ENCODE measurements at regions not wholly inside any gene's neighbourhood (a gene's known extent, or its start where the extent isn't known, plus 50 kb on each side); places are given as distances from the start of the nearest gene placed in this dataset.
"Not testable (repeated sequence)": the region's sequence is repeated elsewhere in the genome, so short reads cannot be mapped to it uniquely, and the experiment has no call there.

DNA sequence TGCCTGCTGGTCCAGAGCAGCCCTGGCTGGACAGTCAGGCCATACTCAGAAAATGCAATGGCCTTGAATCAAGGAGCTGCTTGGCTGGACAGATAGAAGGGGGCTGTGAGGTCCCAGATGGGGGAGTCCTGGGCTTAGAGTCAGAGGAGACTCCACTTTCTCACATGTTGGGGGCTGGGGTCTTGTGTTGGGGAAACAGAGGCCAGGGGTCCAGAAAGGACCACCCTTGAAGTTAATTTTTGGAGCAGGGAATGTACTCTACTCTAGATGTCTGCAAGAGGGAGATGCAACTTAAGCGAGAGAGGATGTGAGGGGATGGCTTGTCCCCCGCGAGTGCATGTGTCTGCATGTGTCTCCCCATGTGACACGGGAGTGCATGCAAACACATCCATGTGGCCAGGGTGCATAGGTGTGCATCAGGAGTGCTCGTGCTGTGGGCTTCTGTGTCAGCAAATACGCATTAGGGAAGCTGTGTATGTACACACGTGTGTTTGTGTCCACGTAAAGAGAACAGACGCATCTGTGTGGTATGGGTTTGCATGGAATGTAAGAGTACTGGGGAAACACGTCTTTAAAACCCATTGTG lies 303.2 kb downstream of the MYCN start:
- no peak for DNase-seq (ENCODE audit: low read depth)

DNA sequence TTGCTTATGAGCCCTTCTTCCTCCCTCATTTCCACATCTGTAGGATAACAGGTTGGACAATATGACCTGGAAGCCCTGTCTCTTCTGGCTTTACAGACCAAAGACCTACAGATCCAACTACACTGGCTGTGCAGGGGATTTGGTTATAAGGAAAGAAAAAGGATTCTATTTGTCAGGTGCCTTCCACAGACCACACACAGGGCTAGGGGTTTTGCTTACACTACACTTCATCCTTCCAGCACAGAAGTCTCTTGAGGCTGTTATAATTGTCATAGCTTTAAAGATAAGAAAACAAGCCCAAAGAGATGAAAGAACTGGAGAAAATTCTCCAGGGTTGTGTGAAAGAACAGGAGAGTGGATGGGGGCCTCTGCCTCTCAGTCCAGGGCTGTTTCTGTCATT lies 302.6 kb downstream of the MYCN start:
- DNase-seq (ENCODE audit: low read depth), result no peak

DNA sequence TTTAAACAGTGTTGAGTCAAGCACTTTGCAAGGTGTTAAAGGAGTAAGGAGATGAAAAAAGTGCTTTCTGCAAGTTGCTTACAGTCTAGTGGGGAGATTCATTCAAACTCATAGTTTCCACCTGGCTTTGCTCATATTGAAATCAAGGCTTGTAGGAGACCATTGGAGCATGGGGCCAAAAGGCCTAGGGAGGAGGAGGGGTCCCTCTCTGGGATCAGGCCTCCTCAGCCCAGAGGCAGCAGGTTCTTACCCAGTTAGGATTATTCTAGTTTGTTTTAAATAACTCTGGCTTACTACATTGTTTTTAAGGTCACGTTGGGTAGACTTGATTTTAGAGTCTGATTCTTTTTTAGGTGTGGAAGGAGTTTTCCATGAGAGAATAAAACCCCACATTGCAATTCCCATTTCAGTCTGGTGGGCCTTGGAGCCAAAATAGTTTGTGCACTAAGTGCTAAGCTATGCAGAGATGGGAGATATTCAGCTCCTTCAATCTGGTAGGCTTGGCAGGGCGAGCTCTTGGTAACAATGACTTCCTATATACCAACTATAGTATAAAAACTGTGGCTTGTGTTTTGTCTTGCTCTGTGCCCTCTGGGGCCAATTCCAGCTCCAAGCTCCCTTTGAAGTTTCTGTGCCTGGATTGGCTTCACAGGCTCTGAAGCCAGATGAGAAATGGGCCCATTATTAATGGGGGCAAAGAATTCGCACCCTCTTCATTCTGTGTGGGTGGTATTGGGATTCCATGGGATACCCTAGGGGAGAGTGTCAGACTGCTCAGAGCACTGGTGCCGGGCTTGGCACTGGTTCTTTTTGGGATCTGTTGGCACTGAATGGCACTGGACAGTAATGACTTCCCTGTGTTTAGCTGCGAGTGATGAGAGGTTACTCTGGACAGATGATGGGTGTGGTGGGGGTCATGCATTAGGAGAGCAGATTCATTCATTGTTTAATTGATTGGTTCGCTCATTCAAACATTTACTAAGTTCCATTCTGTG lies 301.1 kb downstream of the MYCN start:
- no peak for DNase-seq (ENCODE audit: low read depth)

DNA sequence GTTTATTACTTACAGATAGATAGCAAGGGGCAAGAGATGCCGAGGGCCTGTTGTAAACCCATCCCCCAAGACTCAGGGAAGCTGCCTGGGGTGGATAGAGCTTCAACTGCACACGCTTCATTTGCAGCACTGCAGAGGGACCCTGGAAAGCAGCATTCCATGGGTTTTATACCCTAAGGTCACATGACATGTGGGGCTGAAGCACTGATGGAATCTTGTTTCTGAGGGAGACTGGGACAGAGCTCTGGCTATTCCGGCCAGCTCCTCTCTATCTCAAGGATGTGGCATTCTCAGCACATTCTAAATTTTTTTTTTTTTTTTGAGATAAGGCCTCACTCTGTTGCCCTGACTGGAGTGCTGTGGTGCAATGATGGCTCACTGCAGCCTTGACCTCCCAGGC lies 300.1 kb downstream of the MYCN start:
- DNase-seq (ENCODE audit: low read depth), result no peak

DNA sequence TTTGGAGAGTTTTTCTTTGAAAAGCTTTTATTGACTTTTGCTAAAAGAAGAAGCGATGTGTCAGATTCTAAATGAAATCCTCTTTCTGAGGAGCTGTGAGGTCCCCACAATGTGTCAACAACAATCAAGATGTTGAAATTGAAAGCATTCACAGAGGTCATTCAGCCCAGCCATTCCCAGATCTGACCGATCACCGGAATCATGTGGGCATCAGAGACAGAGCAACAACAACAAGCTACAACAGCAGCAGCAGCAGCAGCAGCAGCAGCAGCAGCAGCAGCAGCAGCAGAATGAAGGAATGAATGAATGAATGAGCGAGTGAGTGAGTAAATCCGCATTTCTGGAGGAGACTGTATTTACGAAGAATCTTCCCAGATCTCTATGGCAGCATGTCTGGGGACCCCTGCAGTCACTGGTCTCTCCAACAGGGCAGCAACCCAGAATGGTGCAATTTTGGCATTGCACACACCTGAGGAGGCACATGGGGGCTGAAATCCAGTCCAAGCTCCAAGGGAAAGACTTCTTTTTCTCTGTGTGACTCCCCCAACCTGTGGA lies 299.0 kb downstream of the MYCN start:
- no peak for DNase-seq (ENCODE audit: low read depth)

DNA sequence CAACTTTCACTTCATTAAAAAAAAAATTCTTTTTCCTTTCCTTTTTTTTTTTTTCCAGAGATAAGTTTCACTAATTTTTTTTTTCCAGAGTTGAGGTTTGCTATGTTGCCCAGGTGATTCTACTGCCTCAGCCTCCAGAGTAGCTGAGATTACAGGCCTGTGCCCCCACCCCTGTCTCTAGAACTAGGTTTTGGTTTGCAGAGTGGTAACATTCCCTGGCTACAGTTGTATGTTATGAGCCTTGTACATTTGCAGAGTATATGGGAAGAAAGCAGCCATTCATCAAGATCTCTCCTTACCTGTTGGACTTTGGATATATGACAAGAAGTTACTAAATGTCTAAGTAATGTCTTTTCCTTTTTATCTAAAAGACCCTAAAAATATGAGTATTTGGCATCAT lies 298.4 kb downstream of the MYCN start:
- no peak for DNase-seq (ENCODE audit: low read depth)

DNA sequence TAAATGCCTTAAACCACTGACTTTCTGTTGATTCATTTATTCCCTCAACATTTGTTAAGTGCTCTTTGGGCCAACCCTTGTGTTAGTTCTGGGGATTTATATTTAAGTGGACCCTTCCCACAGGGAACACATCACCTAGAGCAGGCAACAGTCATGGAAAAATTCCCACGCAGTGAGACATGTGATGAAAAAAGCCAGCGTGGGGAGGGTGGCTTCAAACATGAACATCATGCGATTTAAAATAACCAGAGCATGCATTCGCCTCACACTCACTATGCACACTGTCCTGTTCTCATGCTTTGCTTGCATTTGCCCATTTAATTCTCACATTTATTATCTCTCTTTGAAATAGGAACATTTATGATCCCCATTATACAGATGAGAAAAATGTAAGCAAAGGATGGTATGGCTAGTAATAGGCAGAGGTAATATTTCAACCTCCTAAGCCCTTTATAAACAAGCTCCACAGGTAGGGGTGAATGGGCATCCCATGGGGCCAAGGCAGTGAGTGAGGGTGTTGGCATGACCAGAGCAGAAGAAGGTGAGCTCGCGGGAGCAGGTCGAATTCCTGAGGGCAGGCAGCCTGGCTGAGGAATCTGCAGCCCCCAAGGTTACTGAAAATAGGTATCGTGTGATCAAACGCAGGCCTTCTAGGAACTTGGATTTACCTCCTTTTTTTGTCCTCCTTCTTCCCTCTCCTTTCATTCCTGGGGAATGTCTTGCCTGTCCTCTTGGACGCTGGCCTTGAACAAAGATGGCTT lies 297.8 kb downstream of the MYCN start:
- DNase-seq (ENCODE audit: low read depth), result no peak

DNA sequence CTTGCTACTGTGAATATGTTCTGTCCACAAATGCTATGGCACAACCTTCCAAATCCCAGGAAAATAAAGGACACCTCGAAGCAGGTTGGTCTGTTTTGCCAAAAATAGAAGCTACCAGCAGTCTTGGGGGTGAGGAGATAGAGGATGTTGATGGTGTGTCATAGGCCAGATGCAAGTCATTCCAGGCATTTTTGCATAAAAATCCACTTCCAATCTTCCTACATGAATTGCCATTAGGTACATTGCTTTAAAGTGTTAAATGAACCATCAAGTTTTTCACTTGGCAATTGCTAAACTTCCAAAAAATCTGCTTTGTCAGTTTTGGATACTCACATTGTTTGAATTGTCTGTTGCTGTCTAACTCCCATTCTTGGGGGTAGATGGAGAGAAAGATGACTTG lies 295.4 kb downstream of the MYCN start:
- no peak for DNase-seq (ENCODE audit: low read depth)

DNA sequence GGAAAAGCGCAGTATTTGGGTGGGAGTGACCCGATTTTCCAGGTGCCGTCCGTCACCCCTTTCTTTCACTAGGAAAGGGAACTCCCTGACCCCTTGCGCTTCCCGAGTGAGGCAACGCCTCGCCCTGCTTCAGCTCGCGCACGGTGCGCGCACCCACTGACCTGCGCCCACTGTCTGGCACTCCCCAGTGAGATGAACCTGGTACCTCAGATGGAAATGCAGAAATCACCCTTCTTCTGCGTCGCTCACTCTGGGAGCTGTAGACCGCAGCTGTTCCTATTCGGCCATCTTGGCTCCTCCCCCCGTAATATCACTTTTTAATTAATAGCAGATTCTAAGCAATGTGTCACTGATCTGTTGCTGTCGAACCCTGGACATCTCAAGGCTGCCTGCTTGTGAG lies 294.9 kb downstream of the MYCN start:
- DNase-seq (ENCODE audit: low read depth), result not testable (repeated sequence)

DNA sequence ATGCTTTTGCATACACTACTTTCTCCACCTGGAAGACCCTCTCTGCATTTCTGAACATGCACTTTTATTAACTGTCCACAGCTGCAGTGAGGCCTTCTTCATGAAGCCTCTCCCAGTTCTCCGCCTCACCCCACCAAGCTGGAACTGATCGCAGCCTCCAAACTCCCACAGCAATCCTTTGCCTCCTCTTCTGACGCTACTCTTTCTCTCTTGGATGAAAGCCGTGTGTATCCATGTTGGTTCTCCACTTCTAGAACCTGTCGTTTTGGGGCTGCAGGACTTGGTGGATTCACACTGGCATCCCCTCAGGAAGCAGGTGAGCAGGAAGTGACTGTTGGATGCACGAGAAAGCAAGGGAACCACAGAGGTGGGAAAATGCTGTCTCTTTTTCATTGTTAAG lies 288.6 kb downstream of the MYCN start:
- DNase-seq (ENCODE audit: low read depth), result no peak

DNA sequence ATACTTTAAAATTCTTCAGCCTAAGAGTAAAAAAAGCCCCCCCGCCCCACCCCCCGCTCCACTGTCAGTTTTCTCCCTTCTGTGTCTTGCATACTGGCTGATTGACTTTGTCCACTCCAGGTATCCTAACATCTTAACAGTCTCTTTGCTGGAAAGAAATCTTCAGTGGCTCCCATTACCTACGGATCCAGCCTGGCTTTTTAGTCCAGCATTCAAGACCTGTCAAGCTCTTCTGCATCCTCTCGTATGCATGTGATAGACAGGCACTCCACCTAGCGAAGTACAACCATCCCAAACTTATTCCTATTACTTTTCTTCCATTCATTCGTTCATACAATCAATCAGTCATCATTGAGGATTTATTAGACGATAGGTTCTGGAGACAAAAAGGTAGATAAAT lies 288.1 kb downstream of the MYCN start:
- no peak for DNase-seq (ENCODE audit: low read depth)

DNA sequence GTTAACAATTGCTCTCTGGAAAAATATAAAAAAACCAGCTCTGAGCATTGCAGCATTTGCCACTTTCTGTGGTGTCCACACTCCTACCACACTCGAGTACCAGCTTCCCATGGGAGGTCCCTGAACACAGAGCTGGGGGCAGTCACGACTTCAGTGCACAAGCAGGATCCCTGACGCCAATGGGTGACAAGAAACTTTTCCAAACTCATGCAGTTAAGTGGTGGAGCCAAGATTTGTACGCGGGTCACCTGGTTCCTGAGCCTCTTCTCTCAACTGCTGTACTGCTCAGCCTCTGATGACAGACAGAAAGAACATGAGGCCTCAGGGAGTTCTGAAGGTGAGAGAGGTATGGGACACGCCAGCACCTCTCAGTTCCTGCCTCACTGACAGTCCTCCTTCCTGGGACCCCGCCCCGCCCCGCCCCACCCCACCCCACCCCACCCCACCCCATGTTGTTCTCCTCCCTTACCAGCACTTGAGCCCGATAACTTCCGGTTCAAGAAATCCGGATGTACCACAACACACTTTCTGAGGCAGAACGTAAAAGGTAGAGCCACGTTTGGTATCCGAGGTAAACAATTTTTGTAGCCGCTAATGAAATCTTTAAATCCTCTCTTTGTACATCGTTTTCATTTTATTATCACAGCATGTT lies 287.6 kb downstream of the MYCN start:
- DNase-seq (ENCODE audit: low read depth), result no peak

DNA sequence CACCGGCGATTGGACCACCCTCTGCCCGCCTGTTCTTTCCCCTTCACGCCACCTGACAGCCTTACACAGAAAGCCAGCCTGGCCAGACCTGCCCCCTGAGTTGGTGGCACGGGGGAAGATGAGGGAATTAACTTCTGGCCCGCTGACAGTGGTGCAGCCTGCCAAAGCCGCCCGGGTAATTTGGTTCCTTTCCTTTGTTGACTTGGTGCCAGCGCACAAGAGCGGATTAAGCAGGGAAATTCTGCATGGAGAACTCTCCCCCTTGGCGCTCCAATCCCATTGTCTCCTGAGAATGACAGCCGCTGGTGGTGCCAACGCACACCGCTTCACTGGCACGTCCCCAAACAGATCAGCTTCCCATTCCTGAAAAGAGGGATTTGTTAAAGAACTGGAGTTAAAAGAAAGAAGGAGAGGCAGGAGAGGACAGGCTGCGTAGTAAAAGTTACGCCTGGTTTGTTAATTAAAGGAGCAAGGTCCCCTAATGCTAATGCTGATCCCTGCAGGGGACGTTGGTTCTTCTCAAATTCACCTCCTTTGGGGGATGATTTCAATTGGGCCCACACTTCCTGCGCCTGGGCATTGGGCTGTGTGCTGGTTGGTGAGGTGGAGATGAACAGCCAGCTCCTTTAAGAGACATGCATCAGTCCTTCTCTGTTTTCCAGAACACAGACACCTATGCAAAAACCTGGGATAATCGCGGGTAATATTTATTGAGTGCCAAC lies 286.8 kb downstream of the MYCN start:
- no peak for DNase-seq (ENCODE audit: low read depth)

DNA sequence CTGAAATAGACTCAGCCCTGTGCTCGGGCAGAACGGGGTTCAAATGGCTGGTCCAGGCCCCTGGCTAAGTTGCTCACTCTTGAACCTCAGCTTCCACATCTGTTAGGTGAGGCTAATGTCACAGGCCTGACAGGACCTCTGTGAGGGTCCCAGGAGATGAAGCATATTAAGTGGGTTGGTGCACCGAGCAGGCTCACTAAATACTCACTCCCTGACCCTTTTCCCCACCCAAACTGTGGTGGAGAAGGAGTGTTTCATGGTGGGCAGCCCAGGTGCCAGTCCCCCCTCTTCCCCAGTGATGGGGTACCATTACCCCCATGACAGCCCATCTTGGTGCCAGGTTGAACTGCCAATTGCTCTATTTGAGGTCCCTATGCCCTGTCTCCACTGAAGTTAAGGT lies 286.0 kb downstream of the MYCN start:
- no peak for DNase-seq (ENCODE audit: low read depth)

DNA sequence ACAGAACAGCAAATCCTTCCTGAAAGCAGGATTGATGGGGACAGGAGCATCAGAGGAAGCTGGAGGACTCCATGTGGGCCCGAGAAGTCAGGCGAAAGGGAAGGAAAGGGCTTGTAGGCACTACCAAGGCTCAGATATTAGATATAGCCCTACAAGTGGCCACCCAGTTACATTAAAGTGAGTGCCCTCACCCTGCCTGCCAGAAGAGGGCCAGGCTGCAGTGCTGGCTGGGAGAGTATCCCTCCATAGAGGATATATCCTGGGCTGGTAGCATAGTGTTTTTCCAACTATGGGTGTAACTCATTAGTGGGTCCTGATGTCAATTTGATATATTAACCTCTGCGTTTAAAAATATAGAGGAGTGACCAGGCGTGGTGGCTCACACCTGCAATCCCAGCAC lies 285.2 kb downstream of the MYCN start:
- DNase-seq (ENCODE audit: low read depth), result no peak

DNA sequence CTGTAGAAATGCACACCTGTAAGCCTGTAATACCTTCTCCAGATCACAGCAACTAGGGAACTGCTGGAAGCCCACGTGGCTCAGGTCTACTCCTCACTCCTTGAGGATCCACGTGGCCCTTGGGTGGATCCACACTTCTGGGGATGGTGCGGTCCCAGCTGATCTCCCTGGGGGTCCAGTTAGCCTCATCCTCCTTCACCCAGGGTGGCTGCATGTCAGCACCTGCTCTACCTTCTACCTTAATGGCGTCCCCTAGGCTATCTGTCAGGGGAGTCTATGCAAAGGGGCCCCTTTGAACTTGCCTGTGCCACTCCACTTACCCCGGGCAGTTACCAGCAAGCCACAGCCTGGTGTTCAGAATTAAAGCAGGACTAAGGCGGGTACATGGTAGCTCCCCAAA lies 284.7 kb downstream of the MYCN start:
- DNase-seq (ENCODE audit: low read depth), result no peak

DNA sequence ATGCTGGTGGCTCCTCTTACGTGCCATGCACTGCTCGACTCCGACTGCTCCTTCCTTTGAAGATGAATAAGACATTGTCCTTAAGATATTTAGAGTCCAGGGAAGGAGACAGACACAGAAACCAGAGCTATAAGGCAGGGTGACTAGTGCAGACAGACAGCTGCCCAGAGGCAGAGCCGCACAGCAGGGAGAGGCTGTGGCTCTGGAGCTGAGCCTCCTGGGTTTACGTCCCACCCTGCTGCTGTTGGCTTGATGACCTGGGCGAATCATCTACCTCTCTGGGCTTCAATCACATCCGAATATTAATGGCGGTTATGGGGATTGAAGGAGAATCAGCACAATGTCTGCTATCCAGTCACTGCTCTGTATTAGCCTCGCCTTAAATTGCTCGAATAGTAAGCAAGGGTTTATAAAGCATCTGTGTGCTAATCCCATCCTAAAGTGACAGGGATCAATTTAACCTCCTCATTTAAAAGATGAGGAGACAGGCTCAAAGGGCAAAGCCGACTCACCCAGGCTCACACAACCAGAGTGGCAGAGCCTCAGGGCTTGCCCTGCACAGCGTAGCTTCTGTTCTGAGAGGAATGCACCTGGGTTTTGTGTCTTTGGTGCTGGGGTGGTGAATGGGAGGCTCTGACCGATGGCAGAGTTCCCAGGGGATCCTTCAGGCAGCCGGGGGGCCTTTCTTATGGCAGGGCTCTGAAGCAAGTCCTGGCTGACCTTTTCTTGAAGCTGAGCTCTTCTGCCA lies 284.1 kb downstream of the MYCN start:
- no peak for DNase-seq (ENCODE audit: low read depth)

DNA sequence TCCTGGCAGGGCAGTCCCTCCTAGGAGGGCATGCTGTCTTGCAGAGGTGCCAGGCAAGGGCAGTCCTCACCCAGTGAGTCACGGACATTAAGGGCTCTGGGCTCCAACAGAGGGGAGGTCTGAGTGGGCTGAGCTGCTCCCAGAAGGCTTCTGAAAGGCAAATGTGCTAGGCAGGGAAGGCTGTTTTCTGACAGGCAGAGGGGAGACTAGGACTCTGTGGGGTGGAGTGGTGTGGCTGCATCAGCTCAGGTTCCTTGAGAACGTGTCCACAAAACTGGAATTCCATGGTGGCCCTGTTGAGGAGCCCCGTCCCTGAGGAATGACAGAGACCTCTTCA lies 283.5 kb downstream of the MYCN start:
- DNase-seq (ENCODE audit: low read depth), result no peak

DNA sequence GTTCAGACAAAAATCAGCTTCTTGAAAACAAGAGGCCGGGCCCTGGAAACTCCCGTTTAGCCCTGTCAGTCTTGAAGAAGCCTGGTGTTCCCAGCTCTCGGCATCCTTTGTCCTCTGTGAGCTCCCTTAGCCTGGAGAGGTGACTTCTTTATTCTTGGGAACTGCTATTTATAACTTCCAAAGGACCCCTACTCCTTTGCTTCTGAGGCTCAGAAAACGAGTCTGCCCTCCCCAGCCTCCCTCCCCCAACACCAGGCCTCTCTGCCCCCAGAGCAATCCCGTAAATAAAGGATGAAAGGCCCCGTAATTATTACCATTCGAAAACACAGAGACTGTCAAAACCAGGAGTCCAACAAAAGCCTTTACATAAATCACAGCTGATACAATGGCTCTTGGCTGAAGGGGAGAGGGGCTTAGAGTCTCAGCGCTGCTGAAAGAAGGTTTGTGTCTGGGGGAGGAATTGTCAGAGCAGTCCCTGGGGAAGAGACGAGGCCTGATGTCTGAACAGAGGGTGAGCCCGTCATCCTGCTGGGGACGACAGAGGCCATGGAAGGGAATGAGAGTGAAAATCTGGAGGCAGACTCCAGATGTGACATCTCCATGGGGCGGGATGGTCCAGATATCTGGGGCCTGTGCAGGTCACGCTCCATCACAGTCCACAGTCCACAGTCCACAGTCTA lies 283.0 kb downstream of the MYCN start:
- DNase-seq (ENCODE audit: low read depth), result no peak

DNA sequence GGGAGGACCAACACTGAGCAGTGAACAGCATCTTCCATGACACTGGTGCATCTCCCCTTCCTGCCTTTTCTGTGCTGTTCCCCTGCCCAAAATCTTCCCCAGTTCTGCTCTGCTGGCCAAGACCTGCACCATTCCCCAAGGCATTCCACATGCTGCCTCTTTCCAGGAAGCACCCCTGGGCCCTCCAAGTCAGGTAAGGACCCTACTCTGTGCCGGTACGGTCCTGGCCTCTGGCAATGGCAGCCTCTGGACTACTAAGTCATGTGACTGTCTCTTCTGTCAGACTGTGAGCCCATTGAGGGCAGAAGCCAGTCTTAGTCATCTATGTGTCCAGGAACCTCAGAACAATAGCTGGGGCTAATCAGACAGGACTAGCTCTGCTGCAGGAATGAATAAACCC lies 282.0 kb downstream of the MYCN start:
- DNase-seq (ENCODE audit: low read depth), result no peak

All from fibroblast of gingiva (primary cell).